Osteocyte (in vitro differentiated cells): ENCODE measurements at regions not wholly inside any gene's neighbourhood (a gene's known extent, or its start where the extent isn't known, plus 50 kb on each side); places are given as distances from the start of the nearest gene placed in this dataset.
"Not testable (repeated sequence)": the region's sequence is repeated elsewhere in the genome, so short reads cannot be mapped to it uniquely, and the experiment has no call there.

Experiments used
- DNase-seq: peaks from one replicate; pipeline ENCODE4 v3.0.0; 2021; ENCODE audit warnings: mixed read lengths; ENCODE audit not compliant: unreplicated experiment; ENCODE audit errors: extremely low spot score
- H3K27ac Mint-ChIP-seq: one replicate; pipeline ENCODE4 v1.8.0; 2021; ENCODE audit warnings: mild to moderate bottlenecking, mixed read lengths; ENCODE audit not compliant: unreplicated experiment
- H3K27me3 Mint-ChIP-seq: one replicate; pipeline ENCODE4 v1.8.0; 2021; ENCODE audit warnings: mixed read lengths; ENCODE audit not compliant: unreplicated experiment
- H3K36me3 Mint-ChIP-seq: one replicate; pipeline ENCODE4 v1.8.0; 2021; ENCODE audit warnings: mixed read lengths; ENCODE audit not compliant: unreplicated experiment
- H3K4me1 Mint-ChIP-seq: one replicate; pipeline ENCODE4 v1.8.0; 2021; ENCODE audit warnings: mixed read lengths; ENCODE audit not compliant: unreplicated experiment
- H3K4me3 Mint-ChIP-seq: one replicate; pipeline ENCODE4 v1.8.0; 2021; ENCODE audit warnings: mild to moderate bottlenecking, moderate library complexity, mixed read lengths; ENCODE audit not compliant: unreplicated experiment
- H3K9me3 Mint-ChIP-seq: one replicate; pipeline ENCODE4 v1.8.0; 2021; ENCODE audit warnings: mixed read lengths; ENCODE audit not compliant: unreplicated experiment
- TF ChIP-seq, protein P1 (sequence below): fragments of 200-600 bp; sonication (generic); IDR thresholded peaks from 2 replicates; pipeline ENCODE4 v1.5.0; 2021; ENCODE audit warnings: antibody characterized with exemption, mild to moderate bottlenecking, moderate library complexity

DNA sequence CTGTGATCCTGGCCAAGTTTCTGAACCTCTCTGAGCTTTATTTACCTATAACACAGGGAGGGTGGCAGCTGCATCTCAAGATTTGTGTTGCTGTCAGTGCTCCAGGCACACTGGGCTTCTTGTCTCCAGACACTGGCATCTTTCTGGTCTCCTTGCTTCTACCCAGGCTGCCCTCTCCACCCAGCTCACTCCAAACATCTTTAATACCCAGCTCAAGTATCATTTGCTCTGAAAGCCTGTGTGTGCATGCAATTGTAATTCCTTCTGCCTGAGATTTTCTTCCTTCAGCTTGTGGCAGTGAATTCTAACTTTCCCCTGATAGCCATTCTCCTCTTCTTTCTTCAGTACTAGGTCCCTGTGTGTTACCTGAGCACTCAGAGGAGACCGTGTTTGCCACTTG is 50.7 kb upstream of the USP7 start:
- TF ChIP-seq, protein P1, sequence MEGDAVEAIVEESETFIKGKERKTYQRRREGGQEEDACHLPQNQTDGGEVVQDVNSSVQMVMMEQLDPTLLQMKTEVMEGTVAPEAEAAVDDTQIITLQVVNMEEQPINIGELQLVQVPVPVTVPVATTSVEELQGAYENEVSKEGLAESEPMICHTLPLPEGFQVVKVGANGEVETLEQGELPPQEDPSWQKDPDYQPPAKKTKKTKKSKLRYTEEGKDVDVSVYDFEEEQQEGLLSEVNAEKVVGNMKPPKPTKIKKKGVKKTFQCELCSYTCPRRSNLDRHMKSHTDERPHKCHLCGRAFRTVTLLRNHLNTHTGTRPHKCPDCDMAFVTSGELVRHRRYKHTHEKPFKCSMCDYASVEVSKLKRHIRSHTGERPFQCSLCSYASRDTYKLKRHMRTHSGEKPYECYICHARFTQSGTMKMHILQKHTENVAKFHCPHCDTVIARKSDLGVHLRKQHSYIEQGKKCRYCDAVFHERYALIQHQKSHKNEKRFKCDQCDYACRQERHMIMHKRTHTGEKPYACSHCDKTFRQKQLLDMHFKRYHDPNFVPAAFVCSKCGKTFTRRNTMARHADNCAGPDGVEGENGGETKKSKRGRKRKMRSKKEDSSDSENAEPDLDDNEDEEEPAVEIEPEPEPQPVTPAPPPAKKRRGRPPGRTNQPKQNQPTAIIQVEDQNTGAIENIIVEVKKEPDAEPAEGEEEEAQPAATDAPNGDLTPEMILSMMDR, result no peak
- Mint-ChIP-seq H3K27me3 (no peaks in the 10 kb centered on the region), H3K36me3 (no peaks in the 10 kb centered on the region), H3K27ac (no peak overlapping the region), H3K4me3 (no peak overlapping the region), H3K9me3 (no peaks in the 10 kb centered on the region), H3K4me1 (no peaks in the 10 kb centered on the region)
- no peak for DNase-seq

DNA sequence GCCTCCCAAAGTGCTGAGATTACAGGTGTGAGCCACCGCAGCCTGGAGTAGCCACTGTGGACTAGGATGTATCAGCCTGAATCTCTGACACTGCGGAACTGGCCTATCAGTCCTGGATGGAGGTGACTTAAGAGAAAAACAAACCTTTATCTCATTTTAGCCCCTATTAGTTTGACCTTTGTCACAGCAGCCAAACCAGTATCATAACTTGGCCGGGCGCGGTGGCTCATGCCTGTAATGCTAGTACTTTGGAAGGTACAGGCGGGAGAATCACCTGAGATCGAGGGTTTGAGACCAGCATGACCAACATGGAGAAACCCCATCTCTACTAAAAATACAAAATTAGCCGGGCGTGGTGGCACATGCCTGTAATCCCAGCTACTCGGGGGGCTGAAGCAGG is 51.8 kb upstream of the USP7 start:
- no peaks in the 10 kb centered on the region for H3K4me1 Mint-ChIP-seq
- no peak overlapping the region for H3K4me3 Mint-ChIP-seq
- no peaks in the 10 kb centered on the region for H3K9me3 Mint-ChIP-seq
- H3K36me3 Mint-ChIP-seq, result no peaks in the 10 kb centered on the region
- H3K27me3 Mint-ChIP-seq, result no peaks in the 10 kb centered on the region
- TF ChIP-seq, protein P1, result no peak
- no peak for DNase-seq
- no peak overlapping the region for H3K27ac Mint-ChIP-seq

DNA sequence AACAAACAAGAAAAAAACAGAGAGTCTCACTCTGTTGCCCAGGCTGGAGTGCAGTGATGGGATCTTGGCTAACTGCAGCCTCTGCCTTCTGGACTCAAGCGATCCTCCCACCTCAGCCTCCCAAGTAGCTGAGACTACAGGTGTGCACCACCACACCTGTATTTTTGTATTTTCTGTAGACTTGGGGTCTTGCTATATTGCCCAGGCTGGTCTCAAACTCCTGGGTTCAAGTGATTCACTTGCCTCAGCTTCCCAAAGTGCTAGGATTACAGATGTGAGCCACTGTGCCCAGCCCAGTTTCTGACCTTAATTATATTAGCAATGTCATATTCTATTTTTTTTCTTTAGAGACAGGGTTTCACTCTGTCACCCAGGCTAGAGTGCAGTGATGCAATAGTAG is 52.3 kb upstream of the USP7 start:
- H3K36me3 Mint-ChIP-seq, H3K27me3 Mint-ChIP-seq, H3K4me1 Mint-ChIP-seq, H3K9me3 Mint-ChIP-seq, H3K27ac Mint-ChIP-seq, H3K4me3 Mint-ChIP-seq, DNase-seq: not testable (repeated sequence)

DNA sequence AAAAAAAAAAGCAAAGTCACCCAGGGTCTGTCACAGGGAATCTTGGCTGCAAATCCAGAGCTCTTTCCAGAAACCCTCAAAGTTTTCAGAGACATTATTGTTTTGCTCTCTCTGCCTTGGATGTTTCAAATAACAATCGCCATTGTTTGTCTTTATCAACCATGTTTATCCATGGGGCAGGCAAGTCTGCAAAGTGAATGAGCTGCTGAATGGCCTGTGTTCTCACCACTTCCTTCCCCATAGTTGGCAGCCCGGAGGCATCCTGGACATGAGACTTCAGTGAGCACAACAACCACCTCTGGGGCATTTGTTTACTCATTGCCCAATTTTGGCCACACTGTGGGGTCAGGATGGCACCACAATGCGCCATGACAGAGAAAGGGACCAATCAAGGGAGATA is 53.1 kb upstream of the USP7 start:
- H3K4me1 Mint-ChIP-seq, result no peaks in the 10 kb centered on the region
- no peak overlapping the region for H3K27ac Mint-ChIP-seq
- no peak overlapping the region for H3K4me3 Mint-ChIP-seq
- H3K27me3 Mint-ChIP-seq, result no peaks in the 10 kb centered on the region
- H3K36me3 Mint-ChIP-seq, result no peaks in the 10 kb centered on the region
- no peaks in the 10 kb centered on the region for H3K9me3 Mint-ChIP-seq
- TF ChIP-seq, protein P1, result no peak
- no peak for DNase-seq

DNA sequence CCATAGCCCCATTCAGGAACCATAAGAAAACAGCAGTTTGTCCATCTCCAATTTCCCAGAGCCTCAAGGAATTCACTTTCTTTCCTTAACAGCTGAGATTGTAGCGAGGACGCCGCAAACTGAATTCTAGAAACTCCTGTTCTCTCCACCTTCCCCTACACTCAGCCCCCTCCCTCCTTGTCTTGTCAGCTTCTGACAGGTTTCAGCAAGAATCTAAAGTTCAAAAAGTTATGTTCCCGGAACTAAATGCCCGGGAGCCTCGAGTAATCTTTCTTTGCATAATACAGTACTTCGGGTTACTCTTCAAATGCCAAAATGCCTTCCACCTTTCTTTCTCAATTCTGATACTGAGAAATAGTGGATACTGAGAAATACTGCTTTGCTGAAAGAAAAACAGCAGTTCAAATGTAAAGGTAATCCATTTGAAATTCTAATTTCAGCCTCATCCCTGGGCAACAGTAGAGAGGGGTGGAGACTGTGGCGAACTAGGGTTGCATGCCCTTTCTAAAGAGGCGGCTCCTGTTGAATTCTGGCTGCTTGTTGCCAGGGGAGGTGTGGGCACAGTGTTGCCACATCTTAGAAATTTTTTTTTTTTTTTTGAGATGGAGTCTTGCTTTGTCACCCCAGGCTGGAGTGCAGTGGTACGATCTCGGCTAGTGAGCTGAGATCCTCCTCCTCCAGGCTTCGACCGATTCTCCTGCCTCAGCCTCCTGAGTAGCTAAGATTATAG is 63.5 kb upstream of the USP7 start:
- Mint-ChIP-seq H3K27me3 (no peaks in the 10 kb centered on the region), H3K27ac (no peak overlapping the region)

DNA sequence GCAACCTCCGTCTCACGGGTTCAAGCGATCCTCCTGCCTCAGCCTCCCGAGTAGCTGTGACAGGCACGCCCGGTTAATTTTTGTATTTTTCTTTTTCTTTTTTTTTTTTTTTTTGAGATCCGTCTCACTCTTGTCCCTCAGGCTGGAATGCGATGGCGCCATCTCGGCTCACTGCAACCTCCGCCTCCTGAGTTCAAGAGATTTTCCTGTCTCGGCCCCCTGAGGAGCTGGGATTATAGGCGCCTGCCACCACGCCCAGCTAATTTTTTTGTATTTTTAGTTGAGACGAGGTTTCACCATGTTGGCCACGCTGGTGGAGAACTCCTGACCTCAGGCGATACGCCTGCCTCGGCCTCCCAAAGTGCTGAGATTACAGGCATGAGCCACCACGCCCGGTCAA is 63.0 kb upstream of the HAPSTR1 start:
- not testable (repeated sequence) for H3K27me3 Mint-ChIP-seq, H3K36me3 Mint-ChIP-seq, H3K9me3 Mint-ChIP-seq, DNase-seq, H3K27ac Mint-ChIP-seq, H3K4me3 Mint-ChIP-seq, H3K4me1 Mint-ChIP-seq

More for the DNA sequence above, 63.5 kb upstream of the USP7 start:
- H3K9me3 Mint-ChIP-seq, result no peaks in the 10 kb centered on the region
- no peak for DNase-seq
- no peaks in the 10 kb centered on the region for H3K4me1 Mint-ChIP-seq
- H3K4me3 Mint-ChIP-seq, result no peak overlapping the region
- no peaks in the 10 kb centered on the region for H3K36me3 Mint-ChIP-seq
- TF ChIP-seq, protein P1, result no peak
